H1 (cell line): ENCODE measurements at regions not wholly inside any gene's neighbourhood (a gene's known extent, or its start where the extent isn't known, plus 50 kb on each side); places are given as distances from the start of the nearest gene placed in this dataset.

Source experiments
- CBX8 ChIP-seq: fragments of 300-800, 300-1000 bp; sonication (generic); IDR thresholded peaks from 2 replicates; pipeline ENCODE4 v1.7.1; 2016; ENCODE audit warnings: low read depth, low read length, borderline replicate concordance
- CHD2 ChIP-seq: IDR thresholded peaks from 2 replicates; pipeline ENCODE4 v1.6.1; 2012; ENCODE audit warnings: low read length, improper control_type of control experiment
- HDAC2 ChIP-seq, 2 experiments: fragments of 300-600 bp in 1 of 2; sonication (generic) in 1 of 2; IDR thresholded peaks; 2 replicates each; pipeline ENCODE4 v1.6.1; 2011 to 2012; ENCODE audit warnings: low read depth in 2 of 2, low read length in 2 of 2, mild to moderate bottlenecking in 2 of 2, moderate library complexity in 2 of 2, borderline replicate concordance in 1 of 2, inconsistent platforms in 1 of 2
- SRF ChIP-seq: IDR thresholded peaks from 2 replicates; pipeline ENCODE4 v1.6.1; 2011; ENCODE audit warnings: mild to moderate bottlenecking, low read depth, low read length, moderate library complexity
- TAF1 ChIP-seq: IDR thresholded peaks from 2 replicates; pipeline ENCODE4 v1.6.1; 2011; ENCODE audit warnings: mild to moderate bottlenecking, low read depth, low read length
- TBP ChIP-seq: IDR thresholded peaks from 2 replicates; pipeline ENCODE4 v1.6.1; 2011; ENCODE audit warnings: low read depth, low read length, improper control_type of control experiment

GRCh38 chr18:78327643-78328042 lies 652.0 kb upstream of the SALL3 start (continued):
- TF ChIP-seq HDAC2 (IDR thresholded peaks at IDR 0.05; ENCODE audit: borderline replicate concordance in 1 of 2, low read depth in 2 of 2, low read length in 2 of 2), result no peak
- no peak for TF ChIP-seq TBP
- no peak for TF ChIP-seq CHD2
- no peak for TF ChIP-seq TAF1
- no peak for TF ChIP-seq CBX8
- no peak for TF ChIP-seq SRF
